K562 (cell line): ENCODE measurements at regions not wholly inside any gene's neighbourhood (a gene's known extent, or its start where the extent isn't known, plus 50 kb on each side); places are given as distances from the start of the nearest gene placed in this dataset.

Experiments used
- ATAC-seq: fragments of 200-7000 bp; cut with Tn5 transposase; 3 replicates; pipeline ENCODE4 v1.9.1; 2020; ENCODE audit warnings: moderate library complexity
- BruUV-seq: library from RNA; stranded (reverse); fragments of 400-500 nt; replicated peaks from 2 replicates; lab custom pipeline; 2021; lab: Mats Ljungman, UMichigan
- CTCF ChIA-PET: fragments of 300-600 bp; formaldehyde crosslinking; extraction: SDS; loops from one replicate; lab custom pipeline; 2021; ENCODE audit warnings: low intra/inter-chr PET ratio; lab: Yijun Ruan, JAX
- POLR2A ChIA-PET: fragments of 300-600, 350-650 bp; sonication (Branson Sonifier 250); formaldehyde crosslinking; extraction: SDS; loops from one replicate; lab custom pipeline; 2021; ENCODE audit warnings: antibody characterized with exemption, inconsistent platforms; lab: Yijun Ruan, JAX
- DNase-seq, 4 experiments: peaks; one replicate each; pipeline versions ENCODE4 v3.0.0 to v3.0.0-alpha.2; 2011 to 2018; ENCODE audit warnings: low spot score in 3 of 4, mixed read lengths in 3 of 4; ENCODE audit errors: extremely low read depth in 1 of 4
- FAIRE-seq: peaks from 2 replicates; lab custom pipeline; 2011; peaks lifted over from hg19 to GRCh38; lab: Jason Lieb, UNC
- H2AFZ ChIP-seq: 2 replicates; pipeline ENCODE4 v1.6.0; 2011; ENCODE audit warnings: low read depth, low read length, control low read depth, inconsistent platforms
- H3K27ac ChIP-seq: fragments of 200-600 bp; 3 replicates; pipeline ENCODE4 v1.8.0; 2011; ENCODE audit warnings: low read depth, mild to moderate bottlenecking, control low read depth, inconsistent platforms, low read length, moderate library complexity, mixed read lengths; ENCODE audit errors: extremely low read depth
- H3K27me3 ChIP-seq, 2 experiments: fragments of 300-600 bp in 1 of 2; 2 replicates in 1 of 2; 3 replicates in 1 of 2; pipeline versions ENCODE4 v1.6.0 to v1.8.0; 2011; ENCODE audit warnings: inconsistent platforms in 2 of 2, low read length in 2 of 2, mild to moderate bottlenecking in 1 of 2, mixed read lengths in 1 of 2, moderate library complexity in 1 of 2; ENCODE audit not compliant: control insufficient read depth in 2 of 2, insufficient read depth in 2 of 2
- H3K36me3 ChIP-seq: fragments of 300-600 bp; 3 replicates; pipeline ENCODE4 v1.8.0; 2011; ENCODE audit warnings: mild to moderate bottlenecking, low read length, inconsistent platforms; ENCODE audit not compliant: control insufficient read depth, insufficient read depth
- H3K4me1 ChIP-seq, 2 experiments: fragments of 200-600 bp in 1 of 2; replicated peaks in 1 of 2; 2 replicates in 1 of 2; 3 replicates in 1 of 2; pipeline versions ENCODE4 v1.5.1 to v1.8.0; 2011; ENCODE audit warnings: inconsistent platforms in 2 of 2, low read length in 2 of 2, mild to moderate bottlenecking in 1 of 2, mixed read lengths in 1 of 2, moderate library complexity in 1 of 2; ENCODE audit not compliant: control insufficient read depth in 2 of 2, insufficient read depth in 2 of 2
- H3K4me2 ChIP-seq: 2 replicates; pipeline ENCODE4 v1.6.1; 2011; ENCODE audit warnings: low read length, control low read depth, inconsistent platforms, mixed read lengths; ENCODE audit not compliant: insufficient read depth
- H3K4me3 ChIP-seq: fragments of 200-600 bp; sonication (generic), shearing (Covaris generic); 2 replicates; pipeline ENCODE4 v1.5.1; 2016; ENCODE audit warnings: control low read depth, inconsistent platforms
- H3K79me2 ChIP-seq: fragments of 200-600 bp; 3 replicates; pipeline ENCODE4 v1.8.0; 2011; ENCODE audit warnings: low read length, inconsistent platforms; ENCODE audit not compliant: control insufficient read depth, insufficient read depth
- H3K9ac ChIP-seq, 2 experiments: 2 replicates each; pipeline versions ENCODE4 v1.6.0 to v1.6.1; 2011; ENCODE audit warnings: low read depth in 2 of 2, low read length in 2 of 2, control low read depth in 1 of 2, inconsistent platforms in 1 of 2, mild to moderate bottlenecking in 1 of 2, mixed read lengths in 1 of 2; ENCODE audit not compliant: insufficient read depth in 1 of 2
- H3K9me1 ChIP-seq: one replicate; pipeline ENCODE4 v1.6.0; 2011; ENCODE audit warnings: inconsistent platforms, mild to moderate bottlenecking, low read length, moderate library complexity; ENCODE audit not compliant: control insufficient read depth, insufficient read depth
- H3K9me3 ChIP-seq: replicated peaks from 2 replicates; pipeline ENCODE4 v1.5.1; 2011; ENCODE audit warnings: low read depth, low read length, inconsistent platforms; ENCODE audit not compliant: control insufficient read depth, insufficient read depth
- H4K20me1 ChIP-seq: replicated peaks from 2 replicates; pipeline ENCODE4 v1.6.1; 2011; ENCODE audit warnings: low read length, inconsistent platforms, mixed read lengths; ENCODE audit not compliant: control insufficient read depth, insufficient read depth
- MYBL2 ChIP-seq, 2 experiments: fragments of 450-650 bp in 1 of 2; sonication (generic) in 1 of 2; formaldehyde crosslinking in 1 of 2; IDR thresholded peaks; 2 replicates each; pipeline versions ENCODE4 v1.6.1 to v1.8.1; 2017 to 2022; ENCODE audit warnings: borderline replicate concordance in 1 of 2, inconsistent platforms in 1 of 2, low read depth in 1 of 2, mild to moderate bottlenecking in 1 of 2, missing genetic modification reagents in 1 of 2, moderate library complexity in 1 of 2
- PHB2 ChIP-seq: fragments of 450-650 bp; IDR thresholded peaks from 2 replicates; pipeline ENCODE4 v1.6.1; 2017; ENCODE audit warnings: low read depth
- YBX1 ChIP-seq: fragments of 450-650 bp; IDR thresholded peaks from 2 replicates; pipeline ENCODE4 v1.7.1; 2016; ENCODE audit warnings: mild to moderate bottlenecking
- ZNF253 ChIP-seq: fragments of 250-450 bp; sonication (Bioruptor Pico); conservative IDR thresholded peaks from 2 replicates; pipeline ENCODE4 v1.6.1; 2021; ENCODE audit warnings: mild to moderate bottlenecking
- WGBS: fragments of 100-300 bp; shearing (Covaris generic); methylation state at CpG from one replicate; pipeline ENCODE4 v1.1.6; 2016; ENCODE audit warnings: low coverage, mixed read lengths; ENCODE audit not compliant: insufficient coverage; ENCODE audit errors: missing lambda C conversion rate; 5-methylcytosine and 5-hydroxymethylcytosine counted together
- in situ Hi-C: fragments of 300-500 bp; cut with MboI; formaldehyde crosslinking; loops from 4 replicates; pipeline ENCODE4 v1.15.0; 2018; ENCODE audit warnings: inconsistent platforms, mixed read lengths
- intact Hi-C: fragments of 100-400 bp; cut with micrococcal nuclease; formaldehyde crosslinking; loops from 2 replicates; pipeline ENCODE4 v1.14.2; 2022
- TF ChIP-seq, protein P1 (sequence below): fragments of 150-350 bp; IDR thresholded peaks from 2 replicates; pipeline ENCODE4 v1.6.1; 2014; ENCODE audit warnings: low read depth, mild to moderate bottlenecking, low read length, borderline replicate concordance
- TF ChIP-seq, protein P2 (sequence below), 2 experiments: IDR thresholded peaks in 1 of 2; conservative IDR thresholded peaks in 1 of 2; 2 replicates each; pipeline ENCODE4 v1.6.1; 2016; ENCODE audit warnings: low read depth in 2 of 2, mild to moderate bottlenecking in 1 of 2, missing compliant biosample characterization in 1 of 2, missing genetic modification characterization in 1 of 2, moderate library complexity in 1 of 2
- TF ChIP-seq, protein P3 (sequence below): fragments of 450-650 bp; formaldehyde crosslinking; IDR thresholded peaks from 2 replicates; pipeline ENCODE4 v1.4.0; 2020; ENCODE audit warnings: mild to moderate bottlenecking

GRCh38 chr2:21561965-21562364 is 438.2 kb downstream of the TDRD15 start (continued):
- TF ChIP-seq, protein P1, sequence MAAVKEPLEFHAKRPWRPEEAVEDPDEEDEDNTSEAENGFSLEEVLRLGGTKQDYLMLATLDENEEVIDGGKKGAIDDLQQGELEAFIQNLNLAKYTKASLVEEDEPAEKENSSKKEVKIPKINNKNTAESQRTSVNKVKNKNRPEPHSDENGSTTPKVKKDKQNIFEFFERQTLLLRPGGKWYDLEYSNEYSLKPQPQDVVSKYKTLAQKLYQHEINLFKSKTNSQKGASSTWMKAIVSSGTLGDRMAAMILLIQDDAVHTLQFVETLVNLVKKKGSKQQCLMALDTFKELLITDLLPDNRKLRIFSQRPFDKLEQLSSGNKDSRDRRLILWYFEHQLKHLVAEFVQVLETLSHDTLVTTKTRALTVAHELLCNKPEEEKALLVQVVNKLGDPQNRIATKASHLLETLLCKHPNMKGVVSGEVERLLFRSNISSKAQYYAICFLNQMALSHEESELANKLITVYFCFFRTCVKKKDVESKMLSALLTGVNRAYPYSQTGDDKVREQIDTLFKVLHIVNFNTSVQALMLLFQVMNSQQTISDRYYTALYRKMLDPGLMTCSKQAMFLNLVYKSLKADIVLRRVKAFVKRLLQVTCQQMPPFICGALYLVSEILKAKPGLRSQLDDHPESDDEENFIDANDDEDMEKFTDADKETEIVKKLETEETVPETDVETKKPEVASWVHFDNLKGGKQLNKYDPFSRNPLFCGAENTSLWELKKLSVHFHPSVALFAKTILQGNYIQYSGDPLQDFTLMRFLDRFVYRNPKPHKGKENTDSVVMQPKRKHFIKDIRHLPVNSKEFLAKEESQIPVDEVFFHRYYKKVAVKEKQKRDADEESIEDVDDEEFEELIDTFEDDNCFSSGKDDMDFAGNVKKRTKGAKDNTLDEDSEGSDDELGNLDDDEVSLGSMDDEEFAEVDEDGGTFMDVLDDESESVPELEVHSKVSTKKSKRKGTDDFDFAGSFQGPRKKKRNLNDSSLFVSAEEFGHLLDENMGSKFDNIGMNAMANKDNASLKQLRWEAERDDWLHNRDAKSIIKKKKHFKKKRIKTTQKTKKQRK = no peak

DNA sequence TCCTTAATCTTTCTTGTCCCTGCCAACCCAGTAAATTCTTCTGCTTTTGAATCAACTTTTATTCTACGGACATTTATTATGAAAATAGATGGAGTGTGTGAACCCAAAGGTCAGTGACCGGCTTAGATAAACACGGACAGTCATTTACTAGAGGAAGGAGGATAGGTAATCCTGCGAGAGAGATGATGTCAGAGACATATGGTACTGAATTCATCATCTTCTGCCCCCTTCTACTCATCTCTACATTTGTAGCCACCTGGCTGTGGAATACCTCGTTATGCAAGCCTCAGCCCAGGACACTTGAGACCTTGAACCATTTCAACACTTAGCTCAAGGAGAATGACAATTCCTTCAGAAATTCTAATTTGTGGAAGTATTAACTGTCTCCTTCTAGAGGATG is 443.6 kb downstream of the TDRD15 start:
- H3K9ac ChIP-seq = no peak overlapping the region
- H3K27ac ChIP-seq = no peak overlapping the region
- TF ChIP-seq, protein P2, sequence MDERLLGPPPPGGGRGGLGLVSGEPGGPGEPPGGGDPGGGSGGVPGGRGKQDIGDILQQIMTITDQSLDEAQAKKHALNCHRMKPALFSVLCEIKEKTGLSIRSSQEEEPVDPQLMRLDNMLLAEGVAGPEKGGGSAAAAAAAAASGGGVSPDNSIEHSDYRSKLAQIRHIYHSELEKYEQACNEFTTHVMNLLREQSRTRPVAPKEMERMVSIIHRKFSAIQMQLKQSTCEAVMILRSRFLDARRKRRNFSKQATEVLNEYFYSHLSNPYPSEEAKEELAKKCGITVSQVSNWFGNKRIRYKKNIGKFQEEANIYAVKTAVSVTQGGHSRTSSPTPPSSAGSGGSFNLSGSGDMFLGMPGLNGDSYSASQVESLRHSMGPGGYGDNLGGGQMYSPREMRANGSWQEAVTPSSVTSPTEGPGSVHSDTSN (CRISPR knock-in tag; IDR thresholded peaks at IDR 0.05; ENCODE audit: low read depth) = no peak
- TF ChIP-seq, protein P2 (tag; conservative IDR thresholded peaks at IDR 0.05; ENCODE audit: low read depth) = no peak
- TF ChIP-seq, protein P3, sequence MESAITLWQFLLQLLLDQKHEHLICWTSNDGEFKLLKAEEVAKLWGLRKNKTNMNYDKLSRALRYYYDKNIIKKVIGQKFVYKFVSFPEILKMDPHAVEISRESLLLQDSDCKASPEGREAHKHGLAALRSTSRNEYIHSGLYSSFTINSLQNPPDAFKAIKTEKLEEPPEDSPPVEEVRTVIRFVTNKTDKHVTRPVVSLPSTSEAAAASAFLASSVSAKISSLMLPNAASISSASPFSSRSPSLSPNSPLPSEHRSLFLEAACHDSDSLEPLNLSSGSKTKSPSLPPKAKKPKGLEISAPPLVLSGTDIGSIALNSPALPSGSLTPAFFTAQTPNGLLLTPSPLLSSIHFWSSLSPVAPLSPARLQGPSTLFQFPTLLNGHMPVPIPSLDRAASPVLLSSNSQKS (CRISPR knock-in tag) = no peak
- TF ChIP-seq YBX1 (no peak), PHB2 (no peak), ZNF253 (CRISPR knock-in tag) (no peak), MYBL2 (IDR thresholded peaks at IDR 0.05; ENCODE audit: low read depth) (no peak), MYBL2 (CRISPR knock-in tag; IDR thresholded peaks at IDR 0.05; ENCODE audit: borderline replicate concordance) (no peak)
- H3K9me1 ChIP-seq = no peaks in the 10 kb centered on the region
- no peaks in the 10 kb centered on the region for H4K20me1 ChIP-seq
- ATAC-seq (no peak), FAIRE-seq (no peak), DNase-seq (no peak)
- POLR2A ChIA-PET = no interaction called here
- WGBS = 0% methylated on average over 5 of the region's 5 CpGs
- no peaks in the 10 kb centered on the region for H3K79me2 ChIP-seq
- intact Hi-C loops (no loop called here), in situ Hi-C loops (no loop called here)
- CTCF ChIA-PET = no interaction called here
- H3K4me2 ChIP-seq = no peak overlapping the region
- no peak overlapping the region for H3K4me3 ChIP-seq
- H3K4me1 ChIP-seq = no peaks in the 10 kb centered on the region
- H3K36me3 ChIP-seq = no peaks in the 10 kb centered on the region
- no TSS peak for BruUV-seq
- H2AFZ ChIP-seq = no peak overlapping the region
- no peaks in the 10 kb centered on the region for H3K27me3 ChIP-seq
- H3K9me3 ChIP-seq = no peaks in the 10 kb centered on the region
